Right lobe of liver (tissue), 6 donors: ENCODE measurements at regions not wholly inside any gene's neighbourhood (a gene's known extent, or its start where the extent isn't known, plus 50 kb on each side); places are given as distances from the start of the nearest gene placed in this dataset.

Experiments
- ATAC-seq, 4 donors: fragments of 200-7000 bp; cut with Tn5 transposase; one replicate each; pipeline ENCODE4 v1.9.1; 2020; ENCODE audit warnings: mild to moderate bottlenecking in 4 of 4, moderate library complexity in 4 of 4
- DNase-seq, 3 donors: peaks; one replicate each; pipeline ENCODE4 v3.0.0-alpha.2; 2020
- H3K27ac ChIP-seq, 3 donors: fragments of 200-600 bp; one replicate each; pipeline ENCODE4 v1.8.0; 2022
- H3K27me3 ChIP-seq, 2 donors: fragments of 200-600 bp; one replicate each; pipeline ENCODE4 v1.8.0; 2022
- H3K36me3 ChIP-seq, 4 donors: fragments of 200-600 bp; sonication (generic) in 1 of 4; one replicate each; pipeline versions ENCODE4 v1.5.1 to v1.8.0; 2017 to 2022; ENCODE audit warnings: control low read depth in 1 of 4
- H3K4me1 ChIP-seq, 4 donors: fragments of 200-600 bp; sonication (generic) in 1 of 4; one replicate each; pipeline versions ENCODE4 v1.5.1 to v1.8.0; 2017 to 2022; ENCODE audit warnings: control low read depth in 1 of 4
- H3K4me3 ChIP-seq, 3 donors: fragments of 200-600 bp; one replicate each; pipeline ENCODE4 v1.8.0; 2022
- H3K9me3 ChIP-seq, 4 donors: fragments of 200-600 bp; sonication (generic) in 1 of 4; one replicate each; pipeline versions ENCODE4 v1.5.1 to v1.8.0; 2017 to 2022; ENCODE audit warnings: control low read depth in 1 of 4
- CTCF ChIP-seq, 4 donors: fragments of 200-600 bp in 3 of 4; fragments of 450-650 bp in 1 of 4; IDR thresholded peaks; one replicate each; pipeline versions ENCODE4 v1.5.1 to v1.8.0; 2016 to 2022; ENCODE audit warnings: antibody characterized with exemption in 4 of 4, mild to moderate bottlenecking in 2 of 4
- POLR2A ChIP-seq: fragments of 450-650 bp; IDR thresholded peaks from one replicate; pipeline ENCODE4 v1.6.1; 2017; ENCODE audit warnings: antibody characterized with exemption, mild to moderate bottlenecking
- WGBS: methylation state at CpG from one replicate; pipeline ENCODE4 v1.1.6; 2018; ENCODE audit warnings: low coverage, low lambda C conversion rate; ENCODE audit not compliant: insufficient coverage; ENCODE audit errors: missing lambda C conversion rate; 5-methylcytosine and 5-hydroxymethylcytosine counted together
- intact Hi-C, 2 donors: fragments of 100-400 bp; cut with DNase I; formaldehyde crosslinking; loops; one replicate each; pipeline versions ENCODE4 v1.11.2 to v1.14.1; 2022
- donor health status: DM: no; HTN: yes; CAD: no.
- donor health status: DM: no; HTN: no; CAD: no.
- donor health status: DM: no; HTN: no; CAD: no.
- donor health status: DM: no; HTN: yes; CAD: no.
- donor health status: DM: no; HTN: yes; CAD: no.

- no peaks in the 10 kb centered on the region for H3K27me3 ChIP-seq
- H3K36me3 ChIP-seq = no peaks in the 10 kb centered on the region
- no peaks in the 10 kb centered on the region for H3K9me3 ChIP-seq
- intact Hi-C loops = no loop called here
- no peak for ATAC-seq
- H3K4me3 ChIP-seq = no peak overlapping the region
- no peak for TF ChIP-seq CTCF (IDR thresholded peaks at IDR 0.05)
- no peak for TF ChIP-seq POLR2A
- no peaks in the 10 kb centered on the region for H3K4me1 ChIP-seq
- no peak for DNase-seq
- H3K27ac ChIP-seq = no peak overlapping the region
- 30% methylated on average over 2 of the region's 2 CpGs for WGBS
These were observed 55.2 kb upstream of the DAPK1 start for GRCh38 chr9:87442451-87442850.

- Histone ChIP-seq H3K4me3 (no peak overlapping the region), H3K9me3 (no peaks in the 10 kb centered on the region), H3K27me3 (no peaks in the 10 kb centered on the region), H3K36me3 (no peaks in the 10 kb centered on the region), H3K27ac (no peak overlapping the region), H3K4me1 (no peaks in the 10 kb centered on the region)
- intact Hi-C loops = no loop called here
- ATAC-seq (no peak), DNase-seq (no peak)
- no peak for TF ChIP-seq POLR2A
- no peak for TF ChIP-seq CTCF (IDR thresholded peaks at IDR 0.05)
- WGBS = no CpG with 5 or more reads among the region's 2 CpGs
These were observed 54.7 kb upstream of the DAPK1 start for GRCh38 chr9:87443006-87443405.

GRCh38 chr9:87443461-87443860 lies 54.2 kb upstream of the DAPK1 start:
- no peak for DNase-seq
- 87% methylated on average over 3 of the region's 3 CpGs for WGBS
- no peaks in the 10 kb centered on the region for H3K36me3 ChIP-seq
- TF ChIP-seq POLR2A (no peak), CTCF (IDR thresholded peaks at IDR 0.05) (no peak)
- H3K27me3 ChIP-seq = no peaks in the 10 kb centered on the region
- intact Hi-C loops = no loop called here
- no peaks in the 10 kb centered on the region for H3K9me3 ChIP-seq
- no peaks in the 10 kb centered on the region for H3K4me1 ChIP-seq
- no peak overlapping the region for H3K27ac ChIP-seq
- H3K4me3 ChIP-seq = no peak overlapping the region
- no peak for ATAC-seq

- ATAC-seq = peak; percentile 88 to 95 (median 92)
- Histone ChIP-seq H3K36me3 (no peaks in the 10 kb centered on the region), H3K27me3 (no peaks in the 10 kb centered on the region), H3K27ac (no peak overlapping the region), H3K4me1 (no peaks in the 10 kb centered on the region), H3K9me3 (no peaks in the 10 kb centered on the region), H3K4me3 (peak overlapping the region in 1 of 3 donors; percentile 18)
- peak in 1 of 3 donors; percentile 54 for DNase-seq
- intact Hi-C loops = no loop called here
- 15% methylated on average over 5 of the region's 5 CpGs for WGBS
- TF ChIP-seq POLR2A = no peak
- no peak for TF ChIP-seq CTCF (IDR thresholded peaks at IDR 0.05)
These were observed 52.0 kb upstream of the DAPK1 start for GRCh38 chr9:87445646-87446045.

GRCh38 chr9:87446527-87446926 lies 51.1 kb upstream of the DAPK1 start:
- DNase-seq (no peak), ATAC-seq (no peak)
- Histone ChIP-seq H3K27ac (no peak overlapping the region), H3K4me3 (no peak overlapping the region), H3K36me3 (no peaks in the 10 kb centered on the region), H3K27me3 (no peaks in the 10 kb centered on the region), H3K4me1 (no peaks in the 10 kb centered on the region), H3K9me3 (no peaks in the 10 kb centered on the region)
- TF ChIP-seq CTCF (IDR thresholded peaks at IDR 0.05) (no peak), POLR2A (no peak)
- WGBS = 87% methylated on average over 4 of the region's 4 CpGs
- intact Hi-C loops = no loop called here
